Thyroid gland (tissue), 4 donors: ENCODE measurements at regions not wholly inside any gene's neighbourhood (a gene's known extent, or its start where the extent isn't known, plus 50 kb on each side); places are given as distances from the start of the nearest gene placed in this dataset.
"Not testable (repeated sequence)": the region's sequence is repeated elsewhere in the genome, so short reads cannot be mapped to it uniquely, and the experiment has no call there.

Experiments
- DNase-seq, 2 donors: peaks; one replicate each; pipeline ENCODE4 v3.0.0-alpha.2; 2019
- H3K27ac ChIP-seq, 3 donors: fragments of 200-600 bp; sonication (generic); 1 replicate in 2 of 3; 2 replicates in 1 of 3; pipeline ENCODE4 v1.5.1; 2016 to 2019; ENCODE audit warnings: mild to moderate bottlenecking in 1 of 3, moderate library complexity in 1 of 3
- H3K27me3 ChIP-seq: fragments of 200-600 bp; sonication (generic); one replicate; pipeline ENCODE4 v1.5.1; 2019
- H3K36me3 ChIP-seq, 2 donors: fragments of 200-600 bp; sonication (generic); one replicate each; pipeline ENCODE4 v1.5.1; 2016 to 2019
- H3K4me1 ChIP-seq, 2 donors: fragments of 200-600 bp; sonication (generic); one replicate each; pipeline ENCODE4 v1.5.1; 2017 to 2019
- H3K4me3 ChIP-seq, 3 donors: fragments of 200-600 bp; sonication (generic); replicated peaks in 1 of 3; 1 replicate in 2 of 3; 2 replicates in 1 of 3; pipeline ENCODE4 v1.5.1; 2016; ENCODE audit warnings: mild to moderate bottlenecking in 1 of 3
- H3K9me3 ChIP-seq: fragments of 200-600 bp; sonication (generic); one replicate; pipeline ENCODE4 v1.5.1; 2017
- WGBS, 2 donors: methylation state at CpG; one replicate each; pipeline ENCODE4 v1.1.5; 2017; 5-methylcytosine and 5-hydroxymethylcytosine counted together
- intact Hi-C: fragments of 100-400 bp; cut with DNase I; formaldehyde crosslinking; loops from one replicate; pipeline ENCODE4 v1.15.1; 2023

- H3K4me1 ChIP-seq, intact Hi-C loops, H3K27me3 ChIP-seq, H3K9me3 ChIP-seq, DNase-seq, H3K27ac ChIP-seq, H3K4me3 ChIP-seq, H3K36me3 ChIP-seq: not testable (repeated sequence)
- WGBS, 2 donors, result 61 to 75% methylated on average over 3 of the region's 5 CpGs
Measured at GRCh38 chr2:87502948-87503347, 244.9 kb upstream of the PLGLB2 start.

GRCh38 chr2:87505239-87505638 is 242.6 kb upstream of the PLGLB2 start:
- WGBS, 2 donors, result no CpG with 5 or more reads among the region's 3 CpGs
- intact Hi-C loops, result not testable (repeated sequence)

DNA sequence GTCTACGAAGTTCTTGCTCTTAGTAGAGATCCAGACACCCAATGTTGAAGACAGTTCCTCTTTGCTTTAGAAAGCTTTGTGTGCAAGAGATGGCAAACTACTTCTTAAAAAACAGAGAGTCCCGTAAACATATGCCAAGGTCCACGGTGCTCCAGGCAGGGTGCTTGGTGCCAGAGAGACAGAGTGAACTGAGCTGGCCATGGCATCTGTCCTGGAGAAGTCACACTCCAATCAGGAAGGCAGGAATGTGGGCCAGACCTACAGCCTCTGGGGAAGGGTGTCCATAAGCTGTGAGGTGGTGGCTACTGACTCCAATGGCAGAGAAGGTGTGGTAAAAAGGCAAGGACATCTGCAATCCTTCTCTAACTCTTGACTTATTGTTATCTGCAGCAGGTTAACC is 242.0 kb upstream of the PLGLB2 start:
- intact Hi-C loops, H3K27me3 ChIP-seq, H3K27ac ChIP-seq, H3K9me3 ChIP-seq, H3K4me3 ChIP-seq, H3K36me3 ChIP-seq, H3K4me1 ChIP-seq, DNase-seq: not testable (repeated sequence)
- no CpG with 5 or more reads among the region's 3 CpGs for WGBS, 2 donors

More at GRCh38 chr2:87505239-87505638, 242.6 kb upstream of the PLGLB2 start:
- H3K9me3 ChIP-seq, H3K4me3 ChIP-seq, H3K4me1 ChIP-seq, H3K27ac ChIP-seq, H3K27me3 ChIP-seq, DNase-seq, H3K36me3 ChIP-seq: not testable (repeated sequence)

GRCh38 chr2:87507378-87508348 is 240.2 kb upstream of the PLGLB2 start:
- H3K36me3 ChIP-seq, H3K27me3 ChIP-seq, H3K4me1 ChIP-seq, H3K27ac ChIP-seq, intact Hi-C loops, H3K9me3 ChIP-seq, DNase-seq, H3K4me3 ChIP-seq: not testable (repeated sequence)
- 87 to 94% methylated on average over 4 of the region's 13 CpGs for WGBS, 2 donors

- WGBS, 2 donors, result 46 to 61% methylated on average over 3 to 5 of the region's 8 CpGs
- intact Hi-C loops, H3K36me3 ChIP-seq, H3K27me3 ChIP-seq, DNase-seq, H3K4me3 ChIP-seq, H3K4me1 ChIP-seq, H3K27ac ChIP-seq, H3K9me3 ChIP-seq: not testable (repeated sequence)
Measured at GRCh38 chr2:87511195-87511778, 236.6 kb upstream of the PLGLB2 start.

- DNase-seq, H3K36me3 ChIP-seq, H3K9me3 ChIP-seq, H3K27ac ChIP-seq, H3K4me3 ChIP-seq, H3K27me3 ChIP-seq, intact Hi-C loops, H3K4me1 ChIP-seq: not testable (repeated sequence)
- 52 to 74% methylated on average over 3 to 4 of the region's 6 CpGs for WGBS, 2 donors
Measured at GRCh38 chr2:87512864-87513530, 234.9 kb upstream of the PLGLB2 start.

DNA sequence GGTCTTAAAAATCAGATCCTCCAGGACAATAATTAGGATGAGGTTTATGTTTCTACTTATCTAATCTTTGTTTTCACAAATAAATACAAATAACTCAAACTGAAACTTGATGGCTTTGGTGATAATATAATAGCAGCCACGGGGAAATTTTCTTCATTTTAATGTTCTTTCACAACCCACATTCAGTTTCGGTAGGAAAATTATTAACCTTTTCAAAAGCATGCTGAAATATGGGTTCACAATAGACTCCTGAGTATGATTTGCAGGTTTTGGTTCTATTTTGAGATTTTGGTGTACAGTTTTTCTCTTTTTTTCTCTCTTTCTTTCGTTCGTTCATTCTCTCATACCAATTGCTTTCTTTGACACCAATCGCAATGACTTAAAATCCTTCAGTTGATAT is 233.9 kb upstream of the PLGLB2 start:
- H3K4me3 ChIP-seq, DNase-seq, intact Hi-C loops, H3K27ac ChIP-seq, H3K36me3 ChIP-seq, H3K27me3 ChIP-seq, H3K4me1 ChIP-seq, H3K9me3 ChIP-seq: not testable (repeated sequence)
- WGBS, 2 donors, result 74 to 81% methylated on average over 2 to 4 of the region's 5 CpGs

DNA sequence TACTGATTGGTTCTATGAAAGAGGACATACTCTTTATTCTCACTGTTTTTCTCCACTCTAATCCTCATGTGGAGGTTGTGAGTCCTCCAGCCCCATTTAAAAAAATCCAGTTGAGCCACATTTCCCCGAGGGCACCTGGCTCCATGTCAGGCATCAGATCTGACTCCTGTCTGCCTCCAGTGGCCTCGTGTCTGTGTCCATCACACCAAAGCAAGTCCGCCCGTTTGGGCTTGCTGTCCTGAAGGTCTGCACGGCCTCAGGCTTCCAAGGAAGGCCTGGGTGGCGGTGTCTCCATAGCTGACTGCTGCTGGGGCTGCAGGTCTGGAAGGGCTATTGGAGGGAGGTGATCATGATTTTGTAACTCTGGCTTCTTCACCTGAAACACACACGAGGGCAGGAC is 233.4 kb upstream of the PLGLB2 start:
- H3K9me3 ChIP-seq, H3K27me3 ChIP-seq, H3K4me1 ChIP-seq, DNase-seq, H3K36me3 ChIP-seq, H3K27ac ChIP-seq, H3K4me3 ChIP-seq, intact Hi-C loops: not testable (repeated sequence)
- WGBS, 2 donors, result no CpG with 5 or more reads among the region's 7 CpGs

- H3K27me3 ChIP-seq, H3K36me3 ChIP-seq, intact Hi-C loops, H3K9me3 ChIP-seq, H3K4me1 ChIP-seq, H3K4me3 ChIP-seq, DNase-seq, H3K27ac ChIP-seq: not testable (repeated sequence)
- WGBS, 2 donors, result 100% methylated on average over 1 of the region's 2 CpGs
Measured at GRCh38 chr2:87515226-87515625, 232.7 kb upstream of the PLGLB2 start.

GRCh38 chr2:87515875-87516274 is 232.0 kb upstream of the PLGLB2 start:
- H3K36me3 ChIP-seq, H3K27ac ChIP-seq, H3K4me3 ChIP-seq, H3K27me3 ChIP-seq, H3K9me3 ChIP-seq, intact Hi-C loops, DNase-seq, H3K4me1 ChIP-seq: not testable (repeated sequence)
- 100% methylated on average over 1 of the region's 3 CpGs; no CpG with 5 or more reads in 1 of the 2 donors for WGBS, 2 donors

GRCh38 chr2:87516369-87516967 is 231.4 kb upstream of the PLGLB2 start:
- H3K27ac ChIP-seq, H3K4me1 ChIP-seq, H3K4me3 ChIP-seq, H3K36me3 ChIP-seq, H3K9me3 ChIP-seq, H3K27me3 ChIP-seq, DNase-seq, intact Hi-C loops: not testable (repeated sequence)
- 73 to 81% methylated on average over 5 to 6 of the region's 7 CpGs for WGBS, 2 donors

DNA sequence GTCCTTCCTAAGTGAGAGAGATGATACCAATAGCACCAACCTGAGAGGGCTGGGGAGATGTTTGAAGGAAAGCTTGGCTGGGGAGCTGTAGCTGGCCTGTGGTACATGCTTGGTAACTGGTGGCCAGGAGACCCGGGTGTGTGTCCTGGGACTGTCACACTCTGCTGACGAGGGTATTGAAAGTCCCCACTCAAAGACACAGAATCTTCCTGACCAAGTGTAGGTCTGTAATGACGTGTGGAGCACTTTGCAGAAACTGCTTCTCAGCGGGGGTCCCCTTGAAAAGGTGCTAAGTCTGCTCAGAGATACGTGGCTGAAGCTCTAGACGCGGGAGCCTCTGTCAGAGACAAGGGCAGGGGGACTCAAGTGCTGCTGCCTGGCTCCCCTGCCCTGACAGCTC is 230.4 kb upstream of the PLGLB2 start:
- H3K27me3 ChIP-seq, H3K9me3 ChIP-seq, H3K27ac ChIP-seq, intact Hi-C loops, H3K4me1 ChIP-seq, DNase-seq, H3K36me3 ChIP-seq, H3K4me3 ChIP-seq: not testable (repeated sequence)
- WGBS, 2 donors, result 35% methylated on average over 2 of the region's 7 CpGs; no CpG with 5 or more reads in 1 of the 2 donors
